DMS53 (cell line): ENCODE measurements at regions not wholly inside any gene's neighbourhood (a gene's known extent, or its start where the extent isn't known, plus 50 kb on each side); places are given as distances from the start of the nearest gene placed in this dataset.
A peak's percentile ranks its signal among the peaks of the same experiment; 100 is the strongest.
"Not testable (repeated sequence)": the region's sequence is repeated elsewhere in the genome, so short reads cannot be mapped to it uniquely, and the experiment has no call there.

ENCODE experiments used
- DNase-seq: peaks from one replicate; lab custom pipeline; 2025; lab: John Stamatoyannopoulos, UW

- DNase-seq, result no peak
Measured at GRCh38 chr5:162990856-162991497, 446.4 kb upstream of the CCNG1 start.

GRCh38 chr5:162995568-162995967, 441.8 kb upstream of the CCNG1 start:
- DNase-seq, result no peak

GRCh38 chr5:162996053-162996452, 441.3 kb upstream of the CCNG1 start:
- no peak for DNase-seq

- peak; percentile 14 for DNase-seq
Measured at GRCh38 chr5:163005949-163006348, 431.4 kb upstream of the CCNG1 start.

GRCh38 chr5:163022582-163023128, 414.7 kb upstream of the CCNG1 start:
- no peak for DNase-seq

- DNase-seq, result no peak
Measured at GRCh38 chr5:163023846-163024245, 413.5 kb upstream of the CCNG1 start.

GRCh38 chr5:163024936-163025335, 412.5 kb upstream of the CCNG1 start:
- no peak for DNase-seq

GRCh38 chr5:163033656-163034055, 403.7 kb upstream of the CCNG1 start:
- DNase-seq, result no peak

- DNase-seq, result no peak
Measured at GRCh38 chr5:163041254-163041653, 396.1 kb upstream of the CCNG1 start.

- DNase-seq, result no peak
Measured at GRCh38 chr5:163079618-163080017, 357.8 kb upstream of the CCNG1 start.

GRCh38 chr5:163089230-163089629, 348.2 kb upstream of the CCNG1 start:
- no peak for DNase-seq

- no peak for DNase-seq
Measured at GRCh38 chr5:163089926-163090325, 347.5 kb upstream of the CCNG1 start.

GRCh38 chr5:163094492-163095180, 342.8 kb upstream of the CCNG1 start:
- DNase-seq, result no peak

- peak; percentile 21 for DNase-seq
Measured at GRCh38 chr5:163104464-163104863, 332.9 kb upstream of the CCNG1 start.

GRCh38 chr5:163105456-163105855, 331.9 kb upstream of the CCNG1 start:
- DNase-seq, result peak; percentile 12

GRCh38 chr5:163106098-163106497, 331.3 kb upstream of the CCNG1 start:
- no peak for DNase-seq

GRCh38 chr5:163108351-163108750, 329.0 kb upstream of the CCNG1 start:
- DNase-seq, result no peak

- DNase-seq, result no peak
Measured at GRCh38 chr5:163115011-163115410, 322.4 kb upstream of the CCNG1 start.

GRCh38 chr5:163116618-163117017, 320.8 kb upstream of the CCNG1 start:
- DNase-seq, result not testable (repeated sequence)

- no peak for DNase-seq
Measured at GRCh38 chr5:163134061-163134460, 303.3 kb upstream of the CCNG1 start.

- DNase-seq, result no peak
Measured at GRCh38 chr5:163135849-163136248, 301.5 kb upstream of the CCNG1 start.

GRCh38 chr5:163161512-163161911, 275.9 kb upstream of the CCNG1 start:
- no peak for DNase-seq

GRCh38 chr5:163162645-163163044, 274.8 kb upstream of the CCNG1 start:
- no peak for DNase-seq

GRCh38 chr5:163163858-163164257, 273.5 kb upstream of the CCNG1 start:
- peak; percentile 9 for DNase-seq
